ENCODE measurements at regions not wholly inside any gene's neighbourhood (a gene's known extent, or its start where the extent isn't known, plus 50 kb on each side); places are given as distances from the start of the nearest gene placed in this dataset.

DNA sequence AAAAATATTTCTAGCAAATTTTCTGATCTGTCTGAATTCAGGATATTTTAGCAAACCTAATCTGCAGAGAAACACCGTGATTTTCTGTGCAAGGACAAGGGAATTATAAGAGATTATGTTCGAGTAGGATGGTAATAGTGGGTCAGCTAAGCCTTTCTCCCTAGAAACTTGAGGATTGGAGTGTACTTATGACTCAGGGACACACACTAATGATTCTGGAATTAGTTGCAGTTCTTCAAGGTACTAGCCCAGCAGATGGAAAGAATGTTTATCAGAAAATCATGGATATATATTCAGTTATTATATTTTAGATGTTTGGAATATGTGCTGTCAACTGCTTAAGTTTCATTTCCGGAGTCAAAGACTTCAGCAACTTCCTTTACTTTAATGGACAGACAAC lies 177.1 kb upstream of the MAP3K7 start (continued):
- TF ChIP-seq BRCA1 (IDR thresholded peaks at IDR 0.05; ENCODE audit: low read depth, low read length) (no peak), ZBED1 (IDR thresholded peaks at IDR 0.05; ENCODE audit: borderline replicate concordance) (no peak), BACH1 (IDR thresholded peaks at IDR 0.05; ENCODE audit: borderline replicate concordance) (no peak)

DNA sequence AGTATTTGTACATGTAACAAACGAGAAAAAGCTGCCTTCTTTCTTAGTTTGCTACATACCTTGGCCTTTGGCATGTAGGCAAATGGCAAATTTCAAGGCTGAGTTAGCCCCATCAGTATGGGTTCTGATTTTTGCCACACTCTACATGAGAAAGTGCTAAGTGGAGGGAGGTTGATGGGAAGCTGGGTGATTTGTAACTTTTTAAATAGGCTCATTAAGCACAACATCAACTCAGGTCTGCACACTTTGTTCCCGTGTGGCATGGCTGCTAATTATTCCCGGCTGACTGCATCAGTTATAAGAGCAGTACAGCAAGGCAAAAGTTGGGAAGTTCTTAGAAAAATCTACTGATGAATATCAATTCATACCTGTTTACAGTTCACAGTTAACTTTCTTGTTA lies 172.8 kb upstream of the MAP3K7 start:
- Histone ChIP-seq H2AFZ (ENCODE audit: control insufficient read depth, low read depth, low read length) (no peak overlapping the region), H3K4me3 (no peak overlapping the region), H3K4me1 (ENCODE audit: control insufficient read depth, insufficient read depth, low read length) (no peaks in the 10 kb centered on the region), H3K36me3 (ENCODE audit: control insufficient read depth in 2 of 2, insufficient read depth in 2 of 2, low read length in 1 of 2) (no peaks in the 10 kb centered on the region), H3K27me3 (replicated peaks in 1 of 2; ENCODE audit: control insufficient read depth in 2 of 2, insufficient read depth in 2 of 2, low read length in 1 of 2) (no peaks in the 10 kb centered on the region), H3K27ac (ENCODE audit: control insufficient read depth, insufficient read depth) (no peak overlapping the region), H3K9ac (ENCODE audit: control insufficient read depth, insufficient read depth, low read length) (no peak overlapping the region), H3K9me3 (replicated peaks; ENCODE audit: control insufficient read depth, insufficient read depth, low read length) (no peaks in the 10 kb centered on the region), H4K20me1 (ENCODE audit: control insufficient read depth, insufficient read depth) (no peaks in the 10 kb centered on the region), H3K79me2 (ENCODE audit: control insufficient read depth, insufficient read depth, low read length) (no peaks in the 10 kb centered on the region), H3K4me2 (ENCODE audit: control insufficient read depth, insufficient read depth) (no peak overlapping the region)
- DNase-seq (ENCODE audit: low read depth, low spot score) (no peak), ATAC-seq (no peak), FAIRE-seq (no peak)
- no peak for TF ChIP-seq IRF4 (IDR thresholded peaks at IDR 0.05; ENCODE audit: low read depth, low read length)
- TF ChIP-seq, protein P1, sequence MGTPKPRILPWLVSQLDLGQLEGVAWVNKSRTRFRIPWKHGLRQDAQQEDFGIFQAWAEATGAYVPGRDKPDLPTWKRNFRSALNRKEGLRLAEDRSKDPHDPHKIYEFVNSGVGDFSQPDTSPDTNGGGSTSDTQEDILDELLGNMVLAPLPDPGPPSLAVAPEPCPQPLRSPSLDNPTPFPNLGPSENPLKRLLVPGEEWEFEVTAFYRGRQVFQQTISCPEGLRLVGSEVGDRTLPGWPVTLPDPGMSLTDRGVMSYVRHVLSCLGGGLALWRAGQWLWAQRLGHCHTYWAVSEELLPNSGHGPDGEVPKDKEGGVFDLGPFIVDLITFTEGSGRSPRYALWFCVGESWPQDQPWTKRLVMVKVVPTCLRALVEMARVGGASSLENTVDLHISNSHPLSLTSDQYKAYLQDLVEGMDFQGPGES (IDR thresholded peaks at IDR 0.05) = no peak
- no peak for TF ChIP-seq EGR1 (IDR thresholded peaks at IDR 0.05; ENCODE audit: borderline replicate concordance in 1 of 2, low read depth in 2 of 2, low read length in 2 of 2)
- no peak for TF ChIP-seq ZNF207 (IDR thresholded peaks at IDR 0.05; ENCODE audit: borderline replicate concordance)
- TF ChIP-seq SREBF2 (IDR thresholded peaks at IDR 0.05; ENCODE audit: low read length) = no peak
- no peak for TF ChIP-seq JUND (IDR thresholded peaks at IDR 0.05; ENCODE audit: low read depth, low read length)
- TF ChIP-seq E2F4 (IDR thresholded peaks at IDR 0.05; ENCODE audit: low read depth, low read length) = no peak
- RAD21 ChIA-PET (ENCODE audit: unreplicated experiment) = no interaction called here
- intact Hi-C loops (cut with micrococcal nuclease; ENCODE audit: unreplicated experiment) = no loop called here
- CTCF ChIA-PET = no interaction called here
- 18% methylated on average over 3 of the region's 3 CpGs for WGBS (ENCODE audit: insufficient coverage, insufficient replicate concordance, low lambda C conversion rate, missing lambda C conversion rate)
- no TSS peak for BruUV-seq (replicated peaks)
- POLR2A ChIA-PET = no interaction called here
- in situ Hi-C loops (cut with MboI) = no loop called here
- SMC1A ChIA-PET (ENCODE audit: uncharacterized antibody, unreplicated experiment) = no interaction called here

Data from GM12878 (cell line).